ENCODE measurements at regions not wholly inside any gene's neighbourhood (a gene's known extent, or its start where the extent isn't known, plus 50 kb on each side); places are given as distances from the start of the nearest gene placed in this dataset.
A peak's percentile ranks its signal among the peaks of the same experiment; 100 is the strongest.

GRCh38 chr2:156695020-156695419 is 258.8 kb downstream of the GPD2 start:
- no peak overlapping the region for H3K9ac ChIP-seq (ENCODE audit: low read length in 2 of 2)
- H3K4me3 ChIP-seq (ENCODE audit: low read length in 2 of 2), result no peak overlapping the region
- no peak overlapping the region for H3K27ac ChIP-seq (ENCODE audit: low read length)
- H3K36me3 ChIP-seq (ENCODE audit: control insufficient read depth in 2 of 2, insufficient read depth in 2 of 2, low read length in 2 of 2), result no peaks in the 10 kb centered on the region
- no peaks in the 10 kb centered on the region for H3K27me3 ChIP-seq (ENCODE audit: control insufficient read depth in 1 of 2, insufficient read depth in 2 of 2, low read length in 2 of 2)
- no peaks in the 10 kb centered on the region for H3K4me1 ChIP-seq (ENCODE audit: control insufficient read depth, insufficient read depth, low read length)
- no peaks in the 10 kb centered on the region for H3K9me3 ChIP-seq (ENCODE audit: control insufficient read depth in 2 of 2, low read length in 2 of 2)

GRCh38 chr2:156695595-156695994 is 259.4 kb downstream of the GPD2 start:
- no peak overlapping the region for H3K4me3 ChIP-seq (ENCODE audit: low read length in 2 of 2)
- H3K9me3 ChIP-seq (ENCODE audit: control insufficient read depth in 2 of 2, low read length in 2 of 2), result no peaks in the 10 kb centered on the region
- H3K27me3 ChIP-seq (ENCODE audit: control insufficient read depth in 1 of 2, insufficient read depth in 2 of 2, low read length in 2 of 2), result no peaks in the 10 kb centered on the region
- no peak overlapping the region for H3K9ac ChIP-seq (ENCODE audit: low read length in 2 of 2)
- no peak overlapping the region for H3K27ac ChIP-seq (ENCODE audit: low read length)
- H3K4me1 ChIP-seq (ENCODE audit: control insufficient read depth, insufficient read depth, low read length), result no peaks in the 10 kb centered on the region
- no peaks in the 10 kb centered on the region for H3K36me3 ChIP-seq (ENCODE audit: control insufficient read depth in 2 of 2, insufficient read depth in 2 of 2, low read length in 2 of 2)

- Histone ChIP-seq H3K9ac (ENCODE audit: low read length in 2 of 2) (no peak overlapping the region), H3K36me3 (ENCODE audit: control insufficient read depth in 2 of 2, insufficient read depth in 2 of 2, low read length in 2 of 2) (no peaks in the 10 kb centered on the region), H3K4me1 (ENCODE audit: control insufficient read depth, insufficient read depth, low read length) (no peaks in the 10 kb centered on the region), H3K27ac (ENCODE audit: low read length) (no peak overlapping the region), H3K27me3 (ENCODE audit: control insufficient read depth in 1 of 2, insufficient read depth in 2 of 2, low read length in 2 of 2) (no peaks in the 10 kb centered on the region), H3K9me3 (ENCODE audit: control insufficient read depth in 2 of 2, low read length in 2 of 2) (no peaks in the 10 kb centered on the region), H3K4me3 (ENCODE audit: low read length in 2 of 2) (no peak overlapping the region)
Measured at GRCh38 chr2:156697906-156698305, 261.7 kb downstream of the GPD2 start.

- no peak overlapping the region for H3K27ac ChIP-seq (ENCODE audit: low read length)
- no peaks in the 10 kb centered on the region for H3K4me1 ChIP-seq (ENCODE audit: control insufficient read depth, insufficient read depth, low read length)
- no peaks in the 10 kb centered on the region for H3K27me3 ChIP-seq (ENCODE audit: control insufficient read depth in 1 of 2, insufficient read depth in 2 of 2, low read length in 2 of 2)
- H3K9ac ChIP-seq (ENCODE audit: low read length in 2 of 2), result no peak overlapping the region
- H3K36me3 ChIP-seq (ENCODE audit: control insufficient read depth in 2 of 2, insufficient read depth in 2 of 2, low read length in 2 of 2), result no peaks in the 10 kb centered on the region
- H3K9me3 ChIP-seq (ENCODE audit: control insufficient read depth in 2 of 2, low read length in 2 of 2), result no peaks in the 10 kb centered on the region
- H3K4me3 ChIP-seq (ENCODE audit: low read length in 2 of 2), result no peak overlapping the region
Measured at GRCh38 chr2:156700681-156701080, 264.5 kb downstream of the GPD2 start.

GRCh38 chr2:156702541-156702940 is 266.4 kb downstream of the GPD2 start:
- no peak overlapping the region for H3K4me3 ChIP-seq (ENCODE audit: low read length in 2 of 2)
- H3K36me3 ChIP-seq (ENCODE audit: control insufficient read depth in 2 of 2, insufficient read depth in 2 of 2, low read length in 2 of 2), result no peaks in the 10 kb centered on the region
- H3K27ac ChIP-seq (ENCODE audit: low read length), result no peak overlapping the region
- H3K4me1 ChIP-seq (ENCODE audit: control insufficient read depth, insufficient read depth, low read length), result no peaks in the 10 kb centered on the region
- H3K9ac ChIP-seq (ENCODE audit: low read length in 2 of 2), result no peak overlapping the region
- no peaks in the 10 kb centered on the region for H3K9me3 ChIP-seq (ENCODE audit: control insufficient read depth in 2 of 2, low read length in 2 of 2)
- H3K27me3 ChIP-seq (ENCODE audit: control insufficient read depth in 1 of 2, insufficient read depth in 2 of 2, low read length in 2 of 2), result no peaks in the 10 kb centered on the region

GRCh38 chr2:156703642-156704041 is 267.5 kb downstream of the GPD2 start:
- Histone ChIP-seq H3K27me3 (ENCODE audit: control insufficient read depth in 1 of 2, insufficient read depth in 2 of 2, low read length in 2 of 2) (no peaks in the 10 kb centered on the region), H3K9ac (ENCODE audit: low read length in 2 of 2) (no peak overlapping the region), H3K9me3 (ENCODE audit: control insufficient read depth in 2 of 2, low read length in 2 of 2) (no peaks in the 10 kb centered on the region), H3K36me3 (ENCODE audit: control insufficient read depth in 2 of 2, insufficient read depth in 2 of 2, low read length in 2 of 2) (no peaks in the 10 kb centered on the region), H3K27ac (ENCODE audit: low read length) (no peak overlapping the region), H3K4me3 (ENCODE audit: low read length in 2 of 2) (no peak overlapping the region), H3K4me1 (ENCODE audit: control insufficient read depth, insufficient read depth, low read length) (no peaks in the 10 kb centered on the region)

GRCh38 chr2:156704132-156704531 is 268.0 kb downstream of the GPD2 start:
- H3K9me3 ChIP-seq (ENCODE audit: control insufficient read depth in 2 of 2, low read length in 2 of 2), result no peaks in the 10 kb centered on the region
- H3K9ac ChIP-seq (ENCODE audit: low read length in 2 of 2), result no peak overlapping the region
- no peaks in the 10 kb centered on the region for H3K4me1 ChIP-seq (ENCODE audit: control insufficient read depth, insufficient read depth, low read length)
- H3K27ac ChIP-seq (ENCODE audit: low read length), result no peak overlapping the region
- no peaks in the 10 kb centered on the region for H3K36me3 ChIP-seq (ENCODE audit: control insufficient read depth in 2 of 2, insufficient read depth in 2 of 2, low read length in 2 of 2)
- no peak overlapping the region for H3K4me3 ChIP-seq (ENCODE audit: low read length in 2 of 2)
- H3K27me3 ChIP-seq (ENCODE audit: control insufficient read depth in 1 of 2, insufficient read depth in 2 of 2, low read length in 2 of 2), result no peaks in the 10 kb centered on the region

- Histone ChIP-seq H3K36me3 (ENCODE audit: control insufficient read depth in 2 of 2, insufficient read depth in 2 of 2, low read length in 2 of 2) (no peaks in the 10 kb centered on the region), H3K27me3 (ENCODE audit: control insufficient read depth in 1 of 2, insufficient read depth in 2 of 2, low read length in 2 of 2) (no peaks in the 10 kb centered on the region), H3K4me3 (ENCODE audit: low read length in 2 of 2) (no peak overlapping the region), H3K27ac (ENCODE audit: low read length) (peak overlapping the region; percentile 18), H3K9ac (ENCODE audit: low read length in 2 of 2) (no peak overlapping the region), H3K4me1 (ENCODE audit: control insufficient read depth, insufficient read depth, low read length) (no peaks in the 10 kb centered on the region), H3K9me3 (ENCODE audit: control insufficient read depth in 2 of 2, low read length in 2 of 2) (no peaks in the 10 kb centered on the region)
Measured at GRCh38 chr2:156704617-156705016, 268.4 kb downstream of the GPD2 start.

GRCh38 chr2:156706576-156706975 is 270.4 kb downstream of the GPD2 start:
- Histone ChIP-seq H3K36me3 (ENCODE audit: control insufficient read depth in 2 of 2, insufficient read depth in 2 of 2, low read length in 2 of 2) (no peaks in the 10 kb centered on the region), H3K9me3 (ENCODE audit: control insufficient read depth in 2 of 2, low read length in 2 of 2) (no peaks in the 10 kb centered on the region), H3K4me3 (ENCODE audit: low read length in 2 of 2) (no peak overlapping the region), H3K27me3 (ENCODE audit: control insufficient read depth in 1 of 2, insufficient read depth in 2 of 2, low read length in 2 of 2) (no peaks in the 10 kb centered on the region), H3K27ac (ENCODE audit: low read length) (no peak overlapping the region), H3K4me1 (ENCODE audit: control insufficient read depth, insufficient read depth, low read length) (no peaks in the 10 kb centered on the region), H3K9ac (ENCODE audit: low read length in 2 of 2) (no peak overlapping the region)

GRCh38 chr2:156708051-156708450 is 271.9 kb downstream of the GPD2 start:
- H3K9me3 ChIP-seq (ENCODE audit: control insufficient read depth in 2 of 2, low read length in 2 of 2), result no peaks in the 10 kb centered on the region
- no peaks in the 10 kb centered on the region for H3K36me3 ChIP-seq (ENCODE audit: control insufficient read depth in 2 of 2, insufficient read depth in 2 of 2, low read length in 2 of 2)
- no peaks in the 10 kb centered on the region for H3K4me1 ChIP-seq (ENCODE audit: control insufficient read depth, insufficient read depth, low read length)
- no peak overlapping the region for H3K4me3 ChIP-seq (ENCODE audit: low read length in 2 of 2)
- no peak overlapping the region for H3K27ac ChIP-seq (ENCODE audit: low read length)
- H3K9ac ChIP-seq (ENCODE audit: low read length in 2 of 2), result no peak overlapping the region
- H3K27me3 ChIP-seq (ENCODE audit: control insufficient read depth in 1 of 2, insufficient read depth in 2 of 2, low read length in 2 of 2), result no peaks in the 10 kb centered on the region

GRCh38 chr2:156709091-156709490 is 272.9 kb downstream of the GPD2 start:
- Histone ChIP-seq H3K9me3 (ENCODE audit: control insufficient read depth in 2 of 2, low read length in 2 of 2) (no peaks in the 10 kb centered on the region), H3K4me3 (ENCODE audit: low read length in 2 of 2) (no peak overlapping the region), H3K4me1 (ENCODE audit: control insufficient read depth, insufficient read depth, low read length) (no peaks in the 10 kb centered on the region), H3K9ac (ENCODE audit: low read length in 2 of 2) (no peak overlapping the region), H3K27ac (ENCODE audit: low read length) (no peak overlapping the region), H3K36me3 (ENCODE audit: control insufficient read depth in 2 of 2, insufficient read depth in 2 of 2, low read length in 2 of 2) (no peaks in the 10 kb centered on the region), H3K27me3 (ENCODE audit: control insufficient read depth in 1 of 2, insufficient read depth in 2 of 2, low read length in 2 of 2) (no peaks in the 10 kb centered on the region)

- H3K9ac ChIP-seq (ENCODE audit: low read length in 2 of 2), result no peak overlapping the region
- no peaks in the 10 kb centered on the region for H3K4me1 ChIP-seq (ENCODE audit: control insufficient read depth, insufficient read depth, low read length)
- no peaks in the 10 kb centered on the region for H3K9me3 ChIP-seq (ENCODE audit: control insufficient read depth in 2 of 2, low read length in 2 of 2)
- H3K4me3 ChIP-seq (ENCODE audit: low read length in 2 of 2), result no peak overlapping the region
- H3K36me3 ChIP-seq (ENCODE audit: control insufficient read depth in 2 of 2, insufficient read depth in 2 of 2, low read length in 2 of 2), result no peaks in the 10 kb centered on the region
- no peaks in the 10 kb centered on the region for H3K27me3 ChIP-seq (ENCODE audit: control insufficient read depth in 1 of 2, insufficient read depth in 2 of 2, low read length in 2 of 2)
- H3K27ac ChIP-seq (ENCODE audit: low read length), result no peak overlapping the region
Measured at GRCh38 chr2:156719036-156719435, 282.9 kb downstream of the GPD2 start.

Data from stomach smooth muscle (tissue), 2 donors.